Stimulated activated CD4-positive, alpha-beta T cell treated with anti-CD3 and anti-CD28 coated beads, Interleukin-1b, Interleukin-23, amount 100 ng/mL, for 4 hours (primary cell): ENCODE measurements at regions not wholly inside any gene's neighbourhood (a gene's known extent, or its start where the extent isn't known, plus 50 kb on each side); places are given as distances from the start of the nearest gene placed in this dataset.
A peak's percentile ranks its signal among the peaks of the same experiment; 100 is the strongest.

ENCODE experiments used
- DNase-seq, 2 donors: peaks; one replicate each; pipeline ENCODE4 v3.0.0-alpha.2; 2020; ENCODE audit warnings: low read depth in 2 of 2

GRCh38 chr11:112583261-112583893 lies 322.7 kb upstream of the PLET1 start:
- no peak for DNase-seq

GRCh38 chr11:112584672-112585071 lies 324.0 kb upstream of the PLET1 start:
- DNase-seq: no peak

GRCh38 chr11:112587664-112588063 lies 327.0 kb upstream of the PLET1 start:
- no peak for DNase-seq

- peak; percentile 17 to 23 for DNase-seq
Measured at GRCh38 chr11:112588252-112588694, 327.6 kb upstream of the PLET1 start.

GRCh38 chr11:112589155-112589554 lies 328.5 kb upstream of the PLET1 start:
- no peak for DNase-seq

- DNase-seq: no peak
Measured at GRCh38 chr11:112590764-112591163, 330.1 kb upstream of the PLET1 start.

GRCh38 chr11:112593440-112593839 lies 332.8 kb upstream of the PLET1 start:
- DNase-seq: no peak

- DNase-seq: no peak
Measured at GRCh38 chr11:112596324-112596723, 335.7 kb upstream of the PLET1 start.

- DNase-seq: no peak
Measured at GRCh38 chr11:112597286-112597790, 336.7 kb upstream of the PLET1 start.

- DNase-seq: no peak
Measured at GRCh38 chr11:112599265-112599664, 338.6 kb upstream of the PLET1 start.

GRCh38 chr11:112599856-112600533 lies 339.3 kb upstream of the PLET1 start:
- no peak for DNase-seq

- DNase-seq: no peak
Measured at GRCh38 chr11:112605093-112605666, 344.5 kb upstream of the PLET1 start.

- no peak for DNase-seq
Measured at GRCh38 chr11:112606656-112607055, 346.0 kb upstream of the PLET1 start.

- DNase-seq: no peak
Measured at GRCh38 chr11:112608509-112608908, 347.8 kb upstream of the PLET1 start.

- no peak for DNase-seq
Measured at GRCh38 chr11:112610494-112610893, 349.8 kb upstream of the PLET1 start.

- no peak for DNase-seq
Measured at GRCh38 chr11:112610996-112611750, 350.0 kb upstream of the NCAM1 start.

- no peak for DNase-seq
Measured at GRCh38 chr11:112611771-112612170, 349.4 kb upstream of the NCAM1 start.

GRCh38 chr11:112612250-112612849 lies 348.9 kb upstream of the NCAM1 start:
- no peak for DNase-seq

- no peak for DNase-seq
Measured at GRCh38 chr11:112613051-112613972, 347.9 kb upstream of the NCAM1 start.

- no peak for DNase-seq
Measured at GRCh38 chr11:112614605-112615004, 346.6 kb upstream of the NCAM1 start.

GRCh38 chr11:112615238-112615637 lies 346.0 kb upstream of the NCAM1 start:
- DNase-seq: no peak
